ENCODE measurements at regions not wholly inside any gene's neighbourhood (a gene's known extent, or its start where the extent isn't known, plus 50 kb on each side); places are given as distances from the start of the nearest gene placed in this dataset.

GRCh38 chr10:94074462-94074861 is 80.7 kb downstream of the PLCE1 start:
- TF ChIP-seq CTCF (IDR thresholded peaks at IDR 0.05), result no peak
- TF ChIP-seq POLR2A (IDR thresholded peaks at IDR 0.05), result no peak

Data from vagina (tissue), 2 donors.